GM19043 (cell line): ENCODE measurements at regions not wholly inside any gene's neighbourhood (a gene's known extent, or its start where the extent isn't known, plus 50 kb on each side); places are given as distances from the start of the nearest gene placed in this dataset.
"Not testable (repeated sequence)": the region's sequence is repeated elsewhere in the genome, so short reads cannot be mapped to it uniquely, and the experiment has no call there.

Experiments used
- ATAC-seq: cut with Tn5 transposase; IDR thresholded peaks from one replicate; pipeline ENCODE4 v1.9.1; 2021; ENCODE audit warnings: low read depth; ENCODE audit not compliant: unreplicated experiment

- ATAC-seq, result no peak
Measured at GRCh38 chr6:148602136-148602535, 144.7 kb upstream of the UST start.

- ATAC-seq, result no peak
Measured at GRCh38 chr6:148608199-148608951, 138.5 kb upstream of the UST start.

DNA sequence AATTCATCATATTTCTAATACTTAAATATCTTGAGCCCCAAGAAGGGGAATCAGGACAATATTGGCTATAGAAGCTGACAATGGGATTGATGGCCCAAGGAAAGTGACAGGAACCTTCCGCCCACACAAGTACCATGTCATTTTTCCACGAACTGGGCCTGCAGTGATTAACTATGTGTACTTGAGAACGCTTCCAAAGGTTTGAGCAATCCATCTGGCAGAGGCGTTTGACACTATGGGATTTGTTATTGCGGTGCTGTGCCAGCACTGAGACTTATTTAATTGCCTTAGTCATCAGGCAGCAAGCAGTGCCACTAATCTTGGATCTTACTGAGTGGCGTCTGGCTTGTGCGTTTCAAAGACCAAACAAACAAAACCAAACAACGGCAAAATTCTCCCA is 135.6 kb upstream of the UST start:
- no peak for ATAC-seq

GRCh38 chr6:148612043-148612442 is 134.8 kb upstream of the UST start:
- ATAC-seq, result no peak

- no peak for ATAC-seq
Measured at GRCh38 chr6:148614602-148615001, 132.2 kb upstream of the UST start.

DNA sequence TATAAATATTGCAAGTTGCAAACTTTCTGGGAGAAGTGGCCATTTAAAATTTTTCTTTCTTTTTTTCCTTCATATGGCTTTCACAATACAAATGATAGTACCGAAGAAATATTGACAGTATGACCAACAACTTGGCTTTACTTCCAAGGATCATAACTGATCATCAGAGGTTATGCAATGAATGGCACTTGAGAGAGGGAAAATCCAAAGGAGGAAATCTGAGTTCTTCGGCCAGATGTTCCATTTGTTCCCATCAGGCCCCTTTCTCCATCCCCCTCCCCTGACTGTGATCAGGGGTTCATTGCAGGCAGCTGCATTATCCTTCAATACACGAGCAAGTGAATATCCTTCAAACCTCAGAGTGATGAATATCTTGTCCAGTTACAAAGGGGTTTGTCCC is 130.0 kb upstream of the UST start:
- no peak for ATAC-seq

DNA sequence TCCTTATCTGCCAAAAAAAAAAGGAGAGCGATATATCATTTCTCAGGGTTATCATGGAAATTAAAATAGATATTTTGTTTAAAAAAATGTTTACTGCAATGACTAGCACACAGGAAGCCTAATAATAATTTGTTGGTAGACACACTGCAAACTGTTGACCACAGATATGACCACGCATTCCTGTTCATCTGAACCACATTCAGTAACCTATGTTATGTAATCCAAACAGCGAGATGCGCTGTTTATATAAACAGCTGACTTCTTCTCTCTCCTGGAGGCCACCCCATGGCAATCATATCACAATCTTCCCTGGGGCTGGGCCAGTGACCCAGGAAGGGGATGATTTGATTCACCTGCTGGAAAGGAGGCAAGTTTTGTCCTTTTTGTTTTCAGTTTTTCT is 129.3 kb upstream of the UST start:
- no peak for ATAC-seq

- ATAC-seq, result no peak
Measured at GRCh38 chr6:148619891-148620290, 126.9 kb upstream of the UST start.

- peak; percentile 57 for ATAC-seq
Measured at GRCh38 chr6:148620579-148621298, 126.1 kb upstream of the UST start.

- no peak for ATAC-seq
Measured at GRCh38 chr6:148625609-148626008, 121.2 kb upstream of the UST start.

DNA sequence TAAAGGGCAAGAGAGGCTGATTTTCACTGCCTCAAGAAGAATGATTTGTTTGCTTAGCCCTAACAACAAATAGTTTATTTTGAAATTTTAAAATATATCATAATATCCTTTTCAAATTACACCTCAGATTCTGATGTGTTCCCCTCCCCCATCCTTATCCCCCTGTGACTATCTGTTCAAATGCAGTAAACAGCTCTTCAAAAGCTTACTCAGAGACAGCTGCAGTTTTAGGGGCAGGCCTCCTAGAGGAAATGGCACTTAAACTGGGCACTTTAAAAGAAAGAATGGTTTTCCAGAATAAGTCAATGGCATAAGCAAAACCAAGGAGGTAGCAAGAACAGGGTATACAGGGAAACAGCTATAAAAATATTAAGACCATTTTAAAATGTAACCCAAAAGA is 118.6 kb upstream of the UST start:
- no peak for ATAC-seq

DNA sequence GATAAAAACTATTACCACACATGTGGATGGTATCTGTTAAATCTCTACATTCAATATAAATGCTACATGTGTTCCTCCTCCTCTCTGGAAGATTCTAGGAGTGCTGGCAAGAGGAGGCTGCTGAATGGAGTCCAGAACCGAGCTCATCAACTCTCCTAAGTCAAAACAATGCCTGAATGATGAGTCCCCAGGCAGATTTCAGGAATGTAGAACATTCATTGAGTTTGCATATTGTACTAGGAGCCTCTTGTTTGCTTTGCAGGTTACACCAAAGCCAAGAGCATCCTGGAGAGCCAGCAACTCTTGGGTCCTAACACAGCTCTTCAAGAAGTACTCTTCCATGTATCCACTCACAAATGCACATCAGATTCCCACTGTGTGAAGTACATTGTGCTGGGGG is 117.6 kb upstream of the UST start:
- no peak for ATAC-seq

DNA sequence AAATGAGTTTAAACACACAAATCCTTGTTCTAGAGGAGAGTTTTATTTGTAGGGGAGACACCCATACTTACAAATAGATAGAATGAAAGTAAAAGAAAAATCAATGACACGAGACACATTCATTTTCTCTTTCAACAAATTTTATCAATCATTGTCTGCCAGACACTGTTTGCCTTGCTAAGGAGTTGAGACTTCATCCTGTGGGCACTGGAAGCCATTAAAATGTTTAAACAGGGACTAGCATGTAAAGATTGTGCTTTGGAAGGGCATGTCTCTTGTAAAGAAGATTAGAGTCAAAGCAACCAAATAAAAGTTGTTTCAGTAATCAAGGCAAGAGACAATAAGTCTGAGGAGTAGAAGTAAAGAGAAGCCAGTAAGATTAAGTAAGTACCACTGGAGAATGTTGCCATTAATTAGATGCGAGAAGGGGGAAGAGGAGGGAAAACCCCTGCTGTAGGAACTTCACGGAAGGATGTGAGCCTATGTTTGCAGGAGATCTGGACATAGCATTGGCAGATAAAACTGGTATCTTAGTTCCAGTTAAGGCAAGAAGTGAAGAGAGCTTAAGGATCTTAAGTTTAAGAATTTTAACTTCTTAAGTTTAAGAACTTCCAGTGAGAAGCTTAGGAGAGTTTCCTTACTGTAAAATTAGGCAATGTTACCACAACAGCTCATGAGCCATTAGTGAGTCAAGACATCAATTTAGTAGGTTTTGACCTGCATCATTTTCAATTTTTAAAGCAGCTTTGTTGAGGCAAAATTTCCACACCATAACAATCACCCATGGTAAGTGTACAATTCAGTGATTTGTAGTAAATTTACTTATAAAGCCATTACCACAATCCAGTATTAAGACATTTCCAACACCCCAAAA is 117.0 kb upstream of the UST start:
- no peak for ATAC-seq

DNA sequence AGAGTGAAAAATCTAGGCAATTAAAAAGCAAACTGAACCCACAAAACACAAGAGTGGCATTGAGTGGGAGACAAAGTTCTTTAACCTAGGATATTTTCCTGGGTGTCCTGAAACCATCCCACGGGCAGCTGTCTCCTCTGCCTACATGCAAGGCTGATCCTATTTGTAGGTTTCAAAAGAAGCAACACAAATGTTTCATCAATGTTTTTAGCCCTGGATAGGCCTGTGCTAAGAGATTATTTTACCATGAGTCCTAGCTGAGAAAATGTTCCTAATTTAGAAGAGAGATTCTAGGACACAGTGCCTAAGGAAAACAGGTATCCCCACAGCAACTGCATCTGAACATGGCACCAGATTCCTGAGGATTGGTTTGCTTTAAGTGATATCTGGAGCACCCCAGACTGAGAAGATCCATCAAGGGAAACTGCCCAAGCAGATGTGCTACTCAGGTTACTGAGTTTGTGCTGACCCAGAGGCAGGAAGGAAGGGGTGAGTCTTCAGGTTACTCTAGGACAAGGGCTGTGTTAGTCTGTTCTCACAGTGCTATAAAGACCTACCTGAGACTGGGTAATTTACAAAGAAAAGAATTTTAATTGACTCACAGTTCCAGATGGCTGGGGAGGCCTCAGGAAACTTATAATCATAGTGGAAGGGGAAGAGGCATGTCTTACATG is 111.6 kb upstream of the UST start:
- ATAC-seq, result no peak

- not testable (repeated sequence) for ATAC-seq
Measured at GRCh38 chr6:148641836-148642235, 105.0 kb upstream of the UST start.

GRCh38 chr6:148643208-148643607 is 103.6 kb upstream of the UST start:
- ATAC-seq, result not testable (repeated sequence)

GRCh38 chr6:148645049-148645448 is 101.8 kb upstream of the UST start:
- not testable (repeated sequence) for ATAC-seq

- no peak for ATAC-seq
Measured at GRCh38 chr6:148648754-148649453, 97.9 kb upstream of the UST start.

DNA sequence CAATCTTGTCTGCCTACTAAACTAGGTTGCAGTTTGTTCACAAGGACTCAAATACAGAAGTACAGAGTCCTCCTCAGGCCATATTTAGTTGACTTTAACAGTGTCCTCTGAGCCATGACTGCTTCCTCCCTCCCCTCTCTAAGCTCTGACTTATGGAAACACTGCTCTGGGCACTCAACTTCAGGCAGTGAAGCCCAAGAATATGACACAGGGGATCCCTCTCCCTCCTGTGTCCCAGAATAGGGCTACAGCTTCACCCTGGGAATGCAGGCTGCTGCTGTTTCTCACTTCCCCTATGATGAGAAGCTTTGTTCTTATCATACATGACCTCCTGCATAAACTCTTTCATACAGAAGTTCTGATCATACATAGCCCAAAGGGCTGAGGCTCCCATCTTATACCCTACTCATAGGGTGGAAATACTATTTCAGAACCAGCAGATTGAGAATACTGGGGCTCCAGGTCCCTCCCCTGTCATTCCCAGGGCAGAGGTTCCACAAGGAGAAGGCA is 97.3 kb upstream of the UST start:
- ATAC-seq, result no peak

GRCh38 chr6:148650941-148651505 is 95.8 kb upstream of the UST start:
- ATAC-seq, result no peak
